ENCODE measurements at regions not wholly inside any gene's neighbourhood (a gene's known extent, or its start where the extent isn't known, plus 50 kb on each side); places are given as distances from the start of the nearest gene placed in this dataset.
"Not testable (repeated sequence)": the region's sequence is repeated elsewhere in the genome, so short reads cannot be mapped to it uniquely, and the experiment has no call there.

GRCh38 chr10:21405981-21406380, 119.5 kb downstream of the SKIDA1 start:
- DNase-seq = no peak

GRCh38 chr10:21403256-21404015, 122.0 kb downstream of the SKIDA1 start:
- DNase-seq = no peak

GRCh38 chr10:21402606-21403083, 122.8 kb downstream of the SKIDA1 start:
- peak in 1 of 2 experiments; percentile 3 for DNase-seq

- DNase-seq = no peak
Measured at GRCh38 chr10:21401196-21401595, 124.3 kb downstream of the SKIDA1 start.

DNA sequence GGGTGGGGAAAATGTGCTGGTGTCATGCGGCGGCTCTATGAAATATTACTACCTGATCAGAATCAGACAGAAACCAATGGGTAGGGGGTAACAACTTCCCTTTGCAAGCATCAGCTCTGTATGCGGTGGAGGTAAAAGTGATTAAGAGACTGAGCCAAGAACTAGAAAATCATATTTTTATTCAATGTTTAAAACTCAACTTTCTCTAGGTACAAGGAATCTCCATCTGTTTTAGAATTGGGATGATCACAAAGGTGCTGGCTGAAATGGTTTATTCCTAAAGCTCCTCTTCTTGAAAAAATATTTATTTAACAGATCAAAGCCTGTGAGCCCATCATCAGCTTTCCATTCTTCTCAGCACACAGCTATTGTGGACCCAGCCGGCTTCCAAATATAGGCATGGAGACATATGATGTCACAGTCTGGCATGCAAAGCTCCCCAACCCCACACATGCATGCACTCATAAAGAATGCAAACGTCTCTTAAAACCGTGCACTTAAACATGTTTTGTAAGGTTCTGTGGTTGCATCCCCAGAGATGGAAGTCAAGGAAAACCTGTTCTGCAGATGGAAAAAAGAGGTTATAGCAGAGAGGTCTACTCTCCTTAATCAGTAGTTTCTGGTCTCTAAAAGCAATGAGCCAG, 126.0 kb downstream of the SKIDA1 start:
- peak; percentile 55 to 58 for DNase-seq

GRCh38 chr10:21398563-21399231, 126.8 kb downstream of the SKIDA1 start:
- DNase-seq = no peak

DNA sequence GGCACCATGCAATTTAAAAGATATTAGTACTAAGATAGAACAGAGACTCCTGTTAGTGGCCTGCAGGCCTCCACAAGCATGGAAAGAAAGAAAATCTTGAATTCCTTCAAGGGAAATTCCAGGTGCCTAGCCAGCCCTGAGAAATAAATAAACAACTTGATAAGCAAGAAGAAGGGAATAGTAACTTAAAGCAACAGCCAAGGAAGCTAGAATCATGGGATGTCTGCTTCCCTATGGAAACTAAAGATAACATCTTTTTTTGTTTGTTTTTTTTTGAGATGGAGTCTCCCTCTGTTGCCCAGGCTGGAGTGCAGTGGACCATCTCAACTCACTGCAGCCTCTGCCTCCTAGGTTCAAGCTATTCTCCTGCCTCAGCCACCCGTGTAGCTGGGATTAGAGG, 128.6 kb downstream of the SKIDA1 start:
- no peak for DNase-seq

DNA sequence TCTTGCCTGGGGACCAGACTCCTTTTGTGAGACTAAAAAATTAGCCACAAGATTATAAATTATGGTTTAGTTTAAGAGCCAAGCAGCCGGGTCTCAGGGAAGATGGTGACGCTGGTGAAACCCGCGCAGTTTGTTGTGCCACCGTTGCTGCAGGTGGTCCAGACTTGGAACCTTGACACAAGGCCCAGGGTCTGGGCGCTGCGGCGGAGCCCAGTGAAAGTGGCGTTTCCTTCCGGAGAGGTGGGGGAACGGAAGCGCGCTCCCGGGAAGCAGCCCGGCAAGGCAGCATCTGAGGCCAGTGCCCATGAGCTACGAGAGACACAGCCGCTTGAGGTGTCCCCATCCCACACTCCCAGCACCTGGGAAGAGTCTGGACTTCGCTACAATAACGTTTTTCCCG, 131.6 kb downstream of the SKIDA1 start:
- DNase-seq = no peak

GRCh38 chr10:21388589-21388988, 136.9 kb downstream of the SKIDA1 start:
- no peak for DNase-seq

GRCh38 chr10:21387868-21388267, 137.6 kb downstream of the SKIDA1 start:
- no peak for DNase-seq

DNA sequence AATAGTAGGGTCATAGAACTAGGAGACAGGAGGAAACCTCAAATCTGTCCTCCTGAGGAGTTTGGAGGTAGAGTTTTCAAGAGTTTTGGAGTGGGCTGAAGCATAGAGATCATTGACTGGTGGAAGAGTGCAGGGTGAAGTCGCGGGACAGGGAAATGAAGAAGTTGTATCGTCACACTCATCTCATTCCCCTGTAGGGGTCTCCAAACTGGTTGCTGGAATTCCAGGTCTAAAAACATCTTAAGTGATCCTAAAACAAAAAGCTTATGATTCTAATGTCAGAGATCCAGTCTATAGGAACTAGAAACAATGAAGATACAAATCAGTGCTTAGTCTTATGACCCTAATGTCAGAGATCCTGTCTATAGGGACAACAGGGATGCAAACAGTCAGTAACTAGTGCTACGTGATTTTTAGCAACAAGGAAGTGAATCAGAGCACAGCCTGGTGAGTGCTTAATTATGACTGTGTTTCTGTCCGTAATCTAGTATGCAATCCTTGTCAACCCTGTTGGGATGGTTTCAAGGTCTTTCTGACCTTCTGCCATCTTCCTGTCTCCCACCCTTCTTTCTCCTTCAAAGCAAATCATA, 139.4 kb downstream of the SKIDA1 start:
- DNase-seq = no peak

GRCh38 chr10:21385536-21385935, 139.9 kb downstream of the SKIDA1 start:
- DNase-seq = no peak

- no peak for DNase-seq
Measured at GRCh38 chr10:21379143-21379542, 146.3 kb downstream of the SKIDA1 start.

- DNase-seq = not testable (repeated sequence)
Measured at GRCh38 chr10:21375274-21375673, 150.2 kb downstream of the SKIDA1 start.

GRCh38 chr10:21373881-21374280, 151.6 kb downstream of the SKIDA1 start:
- not testable (repeated sequence) for DNase-seq

GRCh38 chr10:21372651-21373410, 152.7 kb downstream of the SKIDA1 start:
- DNase-seq = peak; percentile 0 to 17

DNA sequence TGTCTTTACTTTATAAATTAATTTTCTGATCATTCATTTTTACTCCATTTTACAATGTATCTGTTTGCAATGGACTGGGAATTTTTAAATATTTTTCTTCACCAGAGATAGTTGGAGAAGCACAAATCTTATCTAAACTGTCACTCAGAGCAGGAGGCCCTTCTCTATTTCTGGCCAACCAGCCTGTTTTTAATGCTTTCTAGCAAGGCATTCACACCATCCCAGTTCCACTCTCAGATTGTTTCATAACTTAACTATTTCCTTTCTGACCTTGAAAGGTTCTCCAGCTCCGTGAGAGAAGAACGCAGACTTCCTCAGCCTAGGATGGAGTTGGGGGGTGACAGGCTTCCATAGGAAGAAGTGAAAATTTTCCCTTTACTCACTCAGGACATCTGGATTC, 155.8 kb downstream of the SKIDA1 start:
- no peak for DNase-seq

DNA sequence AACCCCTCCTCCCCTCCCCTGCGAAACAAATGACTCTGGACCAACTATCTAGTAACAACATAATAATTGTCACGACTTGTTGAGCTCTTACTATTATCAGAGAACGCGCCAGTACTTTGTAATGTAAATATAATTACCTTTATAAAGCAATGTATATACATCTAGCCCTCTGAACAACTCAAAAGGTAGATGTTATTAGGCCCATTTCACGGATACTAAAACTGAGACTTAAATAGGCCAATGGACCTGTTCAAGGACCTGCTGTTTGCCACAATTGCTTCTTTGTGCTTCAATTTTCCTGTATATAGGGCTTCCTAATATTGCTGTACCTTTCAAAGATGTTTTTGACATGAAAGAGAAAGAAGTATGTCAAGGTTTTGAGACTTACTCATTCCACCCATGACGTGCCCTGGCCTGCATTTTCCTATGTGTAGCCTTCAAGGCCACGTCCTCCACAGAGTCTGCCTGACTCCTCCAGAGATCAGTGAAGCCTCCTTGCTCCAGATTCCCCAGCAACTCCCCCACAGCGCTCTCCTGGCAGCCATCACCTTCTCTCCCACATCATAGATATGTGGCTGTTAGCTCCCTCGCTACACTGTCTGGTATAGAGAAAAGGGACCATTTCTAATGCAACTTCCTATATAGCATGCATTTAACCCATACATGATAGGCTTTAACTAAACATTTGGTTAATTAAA, 156.6 kb downstream of the SKIDA1 start:
- DNase-seq = no peak

DNA sequence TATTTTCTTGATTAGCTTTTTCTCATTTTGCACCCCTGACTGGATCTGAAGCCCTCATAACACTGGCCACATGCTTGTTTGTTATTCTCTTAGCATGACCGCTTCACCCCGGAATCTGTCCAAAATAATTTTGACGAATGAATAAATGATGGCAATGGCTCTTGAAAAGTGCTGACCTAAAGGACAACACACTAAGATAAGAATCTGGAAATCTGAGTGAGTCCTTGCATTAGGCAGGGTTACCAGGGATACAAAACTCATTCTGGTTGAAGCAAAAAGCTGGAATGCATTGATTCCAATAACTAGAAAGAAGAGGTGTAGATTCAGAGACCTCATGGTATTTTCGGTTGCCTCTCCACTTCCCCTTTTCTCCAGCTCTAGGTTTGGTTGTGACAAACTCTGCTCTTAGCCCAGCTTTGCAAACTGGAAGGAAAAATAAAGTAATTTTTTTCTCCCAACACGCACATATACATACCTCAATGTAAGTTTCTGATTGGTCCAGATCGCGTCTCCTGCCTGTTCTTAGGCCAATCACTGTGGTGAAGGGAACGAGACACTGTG, 157.4 kb downstream of the SKIDA1 start:
- DNase-seq = no peak

DNA sequence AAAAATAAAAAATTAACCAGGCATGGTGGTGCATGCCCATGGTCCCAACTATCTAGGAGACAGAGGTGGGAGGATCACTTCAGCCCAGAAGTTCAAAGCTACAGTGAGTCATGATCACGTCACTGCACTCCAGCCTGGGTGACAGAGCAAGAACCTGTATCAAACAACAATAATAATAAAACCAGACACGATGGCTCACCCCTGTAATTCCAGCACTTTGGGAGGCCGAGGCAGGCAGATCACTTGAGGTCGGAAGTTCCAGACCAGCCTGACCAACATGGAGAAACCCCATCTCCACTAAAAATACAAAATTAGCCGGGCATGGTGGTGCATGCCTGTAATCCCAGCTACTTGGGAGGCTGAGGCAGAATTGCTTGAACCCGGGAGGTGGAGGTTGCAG, 159.4 kb downstream of the SKIDA1 start:
- not testable (repeated sequence) for DNase-seq

Measured in NCI-H2081 (cell line).